HAP-1 (cell line): ENCODE measurements at regions not wholly inside any gene's neighbourhood (a gene's known extent, or its start where the extent isn't known, plus 50 kb on each side); places are given as distances from the start of the nearest gene placed in this dataset.

Experiments
- DNase-seq, 2 experiments: peaks; one replicate each; pipeline ENCODE4 v3.0.0-alpha.2; 2016 to 2020; ENCODE audit warnings: low spot score in 2 of 2
- H3K27me3 ChIP-seq: fragments of 250-450 bp; sonication (Bioruptor Pico); 2 replicates; pipeline ENCODE4 v1.5.1; 2020; ENCODE audit warnings: low read depth, mild to moderate bottlenecking, moderate library complexity
- H3K36me3 ChIP-seq: fragments of 250-450 bp; sonication (Bioruptor Pico); replicated peaks from 2 replicates; pipeline ENCODE4 v1.5.1; 2020; ENCODE audit warnings: mild to moderate bottlenecking
- H3K4me1 ChIP-seq: fragments of 250-450 bp; sonication (Bioruptor Pico); 2 replicates; pipeline ENCODE4 v1.5.1; 2020; ENCODE audit warnings: mild to moderate bottlenecking
- H3K4me3 ChIP-seq: fragments of 250-450 bp; sonication (Bioruptor Pico); 2 replicates; pipeline ENCODE4 v1.5.1; 2020; ENCODE audit warnings: mild to moderate bottlenecking, moderate library complexity
- H3K9me3 ChIP-seq: fragments of 250-450 bp; sonication (Bioruptor Pico); 2 replicates; pipeline ENCODE4 v1.5.1; 2020; ENCODE audit warnings: mild to moderate bottlenecking, moderate library complexity
- in situ Hi-C: fragments of 300-500 bp; cut with MboI; formaldehyde crosslinking; loops from 3 replicates; pipeline ENCODE4 v1.14.3; 2020; ENCODE audit warnings: low sequenced_read_pairs, inconsistent platforms, mixed read lengths

GRCh38 chr13:47478985-47479384, 522.1 kb downstream of the SUCLA2 start:
- H3K27me3 ChIP-seq: no peaks in the 10 kb centered on the region
- DNase-seq: no peak
- no peaks in the 10 kb centered on the region for H3K36me3 ChIP-seq
- H3K4me3 ChIP-seq: no peak overlapping the region
- H3K4me1 ChIP-seq: no peaks in the 10 kb centered on the region
- no peaks in the 10 kb centered on the region for H3K9me3 ChIP-seq
- in situ Hi-C loops: no loop called here

GRCh38 chr13:47475441-47475948, 525.6 kb downstream of the SUCLA2 start:
- Histone ChIP-seq H3K36me3 (no peaks in the 10 kb centered on the region), H3K9me3 (no peaks in the 10 kb centered on the region), H3K4me1 (no peaks in the 10 kb centered on the region), H3K4me3 (no peak overlapping the region), H3K27me3 (no peaks in the 10 kb centered on the region)
- in situ Hi-C loops: no loop called here
- DNase-seq: no peak

- in situ Hi-C loops: no loop called here
- Histone ChIP-seq H3K36me3 (no peaks in the 10 kb centered on the region), H3K9me3 (no peaks in the 10 kb centered on the region), H3K4me3 (no peak overlapping the region), H3K4me1 (no peaks in the 10 kb centered on the region), H3K27me3 (no peaks in the 10 kb centered on the region)
- no peak for DNase-seq
These were observed 526.2 kb downstream of the SUCLA2 start for GRCh38 chr13:47474839-47475238.

- H3K36me3 ChIP-seq: no peaks in the 10 kb centered on the region
- H3K4me3 ChIP-seq: no peak overlapping the region
- no peak for DNase-seq
- no peaks in the 10 kb centered on the region for H3K27me3 ChIP-seq
- in situ Hi-C loops: no loop called here
- no peaks in the 10 kb centered on the region for H3K4me1 ChIP-seq
- H3K9me3 ChIP-seq: no peaks in the 10 kb centered on the region; the same call in 1 of the 2 replicates
These were observed 526.7 kb downstream of the SUCLA2 start for GRCh38 chr13:47474326-47474725.

GRCh38 chr13:47472516-47472915, 528.6 kb downstream of the SUCLA2 start:
- Histone ChIP-seq H3K9me3 (no peaks in the 10 kb centered on the region; the same call in 1 of the 2 replicates), H3K27me3 (no peaks in the 10 kb centered on the region), H3K4me1 (no peaks in the 10 kb centered on the region), H3K36me3 (no peaks in the 10 kb centered on the region), H3K4me3 (no peak overlapping the region)
- no peak for DNase-seq
- in situ Hi-C loops: no loop called here

GRCh38 chr13:47463726-47464125, 537.3 kb downstream of the SUCLA2 start:
- Histone ChIP-seq H3K4me1 (no peaks in the 10 kb centered on the region), H3K36me3 (no peaks in the 10 kb centered on the region), H3K9me3 (no peaks in the 10 kb centered on the region), H3K27me3 (no peaks in the 10 kb centered on the region), H3K4me3 (no peak overlapping the region)
- in situ Hi-C loops: no loop called here
- no peak for DNase-seq

GRCh38 chr13:47463002-47463401, 538.1 kb downstream of the SUCLA2 start:
- Histone ChIP-seq H3K27me3 (no peaks in the 10 kb centered on the region), H3K9me3 (no peaks in the 10 kb centered on the region), H3K4me1 (no peaks in the 10 kb centered on the region), H3K36me3 (no peaks in the 10 kb centered on the region), H3K4me3 (no peak overlapping the region)
- DNase-seq: no peak
- in situ Hi-C loops: no loop called here

- DNase-seq: no peak
- in situ Hi-C loops: no loop called here
- no peaks in the 10 kb centered on the region for H3K36me3 ChIP-seq
These were observed 539.3 kb downstream of the SUCLA2 start for GRCh38 chr13:47461816-47462215.

GRCh38 chr13:47459512-47459911, 541.6 kb downstream of the SUCLA2 start:
- no peaks in the 10 kb centered on the region for H3K36me3 ChIP-seq
- in situ Hi-C loops: no loop called here
- no peaks in the 10 kb centered on the region for H3K9me3 ChIP-seq
- H3K27me3 ChIP-seq: no peaks in the 10 kb centered on the region
- H3K4me1 ChIP-seq: no peaks in the 10 kb centered on the region
- H3K4me3 ChIP-seq: no peak overlapping the region
- no peak for DNase-seq

More at GRCh38 chr13:47461816-47462215, 539.3 kb downstream of the SUCLA2 start:
- H3K4me3 ChIP-seq: no peak overlapping the region
- H3K9me3 ChIP-seq: no peaks in the 10 kb centered on the region
- no peaks in the 10 kb centered on the region for H3K27me3 ChIP-seq
- no peaks in the 10 kb centered on the region for H3K4me1 ChIP-seq

- no peaks in the 10 kb centered on the region for H3K9me3 ChIP-seq
- no peaks in the 10 kb centered on the region for H3K4me1 ChIP-seq
- in situ Hi-C loops: no loop called here
- no peak overlapping the region for H3K4me3 ChIP-seq
- H3K36me3 ChIP-seq: no peaks in the 10 kb centered on the region
- no peaks in the 10 kb centered on the region for H3K27me3 ChIP-seq
- no peak for DNase-seq
These were observed 543.4 kb downstream of the SUCLA2 start for GRCh38 chr13:47457626-47458025.

- Histone ChIP-seq H3K36me3 (no peaks in the 10 kb centered on the region), H3K4me1 (no peaks in the 10 kb centered on the region), H3K4me3 (no peak overlapping the region), H3K9me3 (no peaks in the 10 kb centered on the region), H3K27me3 (no peaks in the 10 kb centered on the region)
- DNase-seq: no peak
- in situ Hi-C loops: no loop called here
These were observed 545.4 kb downstream of the SUCLA2 start for GRCh38 chr13:47455626-47456025.

- Histone ChIP-seq H3K27me3 (no peaks in the 10 kb centered on the region), H3K9me3 (no peaks in the 10 kb centered on the region), H3K4me3 (no peak overlapping the region), H3K36me3 (no peaks in the 10 kb centered on the region), H3K4me1 (no peaks in the 10 kb centered on the region)
- in situ Hi-C loops: no loop called here
- no peak for DNase-seq
These were observed 546.1 kb downstream of the SUCLA2 start for GRCh38 chr13:47454986-47455385.

- in situ Hi-C loops: no loop called here
- no peak for DNase-seq
- Histone ChIP-seq H3K36me3 (no peaks in the 10 kb centered on the region), H3K27me3 (no peaks in the 10 kb centered on the region), H3K9me3 (peaks cover 2% of the 10 kb centered on the region; the same call in 1 of the 2 replicates), H3K4me1 (no peaks in the 10 kb centered on the region), H3K4me3 (no peak overlapping the region)
These were observed 540.6 kb upstream of the HTR2A start for GRCh38 chr13:47437406-47437805.

- H3K27me3 ChIP-seq: no peaks in the 10 kb centered on the region
- H3K36me3 ChIP-seq: no peaks in the 10 kb centered on the region
- no peaks in the 10 kb centered on the region; the same call in 1 of the 2 replicates for H3K9me3 ChIP-seq
- H3K4me3 ChIP-seq: no peak overlapping the region
- H3K4me1 ChIP-seq: no peaks in the 10 kb centered on the region
- in situ Hi-C loops: no loop called here
- no peak for DNase-seq
These were observed 536.7 kb upstream of the HTR2A start for GRCh38 chr13:47433461-47434005.
